ENCODE measurements at regions not wholly inside any gene's neighbourhood (a gene's known extent, or its start where the extent isn't known, plus 50 kb on each side); places are given as distances from the start of the nearest gene placed in this dataset.

GRCh38 chr1:59025201-59025600, 241.4 kb upstream of the JUN start:
- Histone ChIP-seq H3K27me3 (ENCODE audit: control insufficient read depth in 2 of 2, insufficient read depth in 2 of 2, low read length in 2 of 2) (no peaks in the 10 kb centered on the region), H3K27ac (ENCODE audit: extremely low read depth, low read depth, low read length) (no peak overlapping the region), H3K9me3 (replicated peaks; ENCODE audit: control insufficient read depth, insufficient read depth, low read depth, low read length) (no peaks in the 10 kb centered on the region), H3K4me2 (ENCODE audit: insufficient read depth, low read length) (no peak overlapping the region), H3K9ac (ENCODE audit: insufficient read depth in 1 of 2, low read depth in 2 of 2, low read length in 2 of 2) (no peak overlapping the region), H4K20me1 (replicated peaks; ENCODE audit: control insufficient read depth, insufficient read depth, low read length) (no peaks in the 10 kb centered on the region), H3K36me3 (ENCODE audit: control insufficient read depth, insufficient read depth, low read length) (no peaks in the 10 kb centered on the region), H2AFZ (ENCODE audit: low read depth, low read length) (no peak overlapping the region), H3K4me3 (no peak overlapping the region), H3K79me2 (ENCODE audit: control insufficient read depth, insufficient read depth, low read length) (no peaks in the 10 kb centered on the region), H3K4me1 (replicated peaks in 1 of 2; ENCODE audit: control insufficient read depth in 2 of 2, insufficient read depth in 2 of 2, low read length in 2 of 2) (peaks cover 0 to 9% of the 10 kb centered on the region in 2 experiments; a peak in 3 of 5 replicates), H3K9me1 (ENCODE audit: control insufficient read depth, insufficient read depth, low read length) (no peaks in the 10 kb centered on the region)
- peak; percentile 9; the same call in 1 of the 2 replicates for TF ChIP-seq JUND (IDR thresholded peaks at IDR 0.05; ENCODE audit: borderline replicate concordance, low read depth, low read length)
- TF ChIP-seq JUND (tag; IDR thresholded peaks at IDR 0.05; ENCODE audit: borderline replicate concordance, low read depth, low read length) = no peak; the same call in 2 of the 3 replicates
- TF ChIP-seq PHB (CRISPR knock-in tag; IDR thresholded peaks at IDR 0.05) = no peak
- TF ChIP-seq ATF3 (IDR thresholded peaks at IDR 0.05) = peak; percentile 51
- TF ChIP-seq ATF3 (CRISPR knock-in tag; conservative IDR thresholded peaks at IDR 0.05) = no peak
- TF ChIP-seq ZBTB1 (CRISPR knock-in tag; IDR thresholded peaks at IDR 0.05; ENCODE audit: borderline replicate concordance, low read depth) = no peak
- no peak for TF ChIP-seq E2F3 (CRISPR knock-in tag; IDR thresholded peaks at IDR 0.05)
- no peak for TF ChIP-seq KDM2B (CRISPR knock-in tag; IDR thresholded peaks at IDR 0.05)
- TF ChIP-seq CEBPB (tag; IDR thresholded peaks at IDR 0.05) = no peak
- FAIRE-seq (no peak), DNase-seq (ENCODE audit: extremely low read depth in 1 of 4, low spot score in 3 of 4) (no peak), ATAC-seq (no peak)
- ChIA-PET POLR2A (interaction anchor here (0.6 to 1.5 kb wide), 2 partner anchors 11 to 241 kb away, joined by 3 to 4 read pairs; partner anchors contain the start of gene JUN), CTCF (ENCODE audit: low intra/inter-chr PET ratio) (no interaction called here)
- in situ Hi-C loops (cut with MboI) (no loop called here), intact Hi-C loops (cut with micrococcal nuclease) (no loop called here)
- WGBS (ENCODE audit: insufficient coverage, low coverage, missing lambda C conversion rate) = 29% methylated on average over 2 of the region's 2 CpGs
- no TSS peak for BruUV-seq (replicated peaks)
